HuH-7.5 (cell line): ENCODE measurements at regions not wholly inside any gene's neighbourhood (a gene's known extent, or its start where the extent isn't known, plus 50 kb on each side); places are given as distances from the start of the nearest gene placed in this dataset.

Experiments
- DNase-seq: peaks from one replicate; pipeline ENCODE4 v3.0.0; 2011; ENCODE audit warnings: low spot score

- DNase-seq, result no peak
Measured at GRCh38 chr2:5751873-5752482, 59.8 kb downstream of the SOX11 start.

DNA sequence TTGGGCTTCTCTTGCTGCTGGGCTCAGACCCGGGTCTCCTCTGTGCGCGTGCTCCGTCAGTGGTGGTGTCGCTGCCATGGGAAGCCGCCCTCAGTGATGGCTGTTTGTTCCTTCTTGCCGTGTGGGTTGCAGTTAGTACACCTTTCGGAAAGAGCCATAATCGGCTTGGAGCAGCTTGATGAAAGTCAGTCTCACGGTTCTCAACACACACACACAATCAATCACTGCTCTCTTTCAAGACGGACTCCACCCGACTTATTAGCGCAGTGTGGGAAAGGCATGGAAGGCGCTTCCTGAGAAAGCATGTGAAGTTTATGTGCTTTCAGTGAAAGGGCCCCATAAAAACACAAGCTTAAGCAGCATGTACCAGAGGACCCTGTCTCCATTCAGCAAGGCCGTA is 64.1 kb downstream of the SOX11 start:
- DNase-seq, result no peak

GRCh38 chr2:5758346-5758745 is 66.2 kb downstream of the SOX11 start:
- DNase-seq, result no peak

- no peak for DNase-seq
Measured at GRCh38 chr2:5759949-5760348, 67.8 kb downstream of the SOX11 start.

GRCh38 chr2:5763531-5763930 is 71.3 kb downstream of the SOX11 start:
- DNase-seq, result no peak

GRCh38 chr2:5764041-5764440 is 71.9 kb downstream of the SOX11 start:
- no peak for DNase-seq

- no peak for DNase-seq
Measured at GRCh38 chr2:5766056-5766455, 73.9 kb downstream of the SOX11 start.

DNA sequence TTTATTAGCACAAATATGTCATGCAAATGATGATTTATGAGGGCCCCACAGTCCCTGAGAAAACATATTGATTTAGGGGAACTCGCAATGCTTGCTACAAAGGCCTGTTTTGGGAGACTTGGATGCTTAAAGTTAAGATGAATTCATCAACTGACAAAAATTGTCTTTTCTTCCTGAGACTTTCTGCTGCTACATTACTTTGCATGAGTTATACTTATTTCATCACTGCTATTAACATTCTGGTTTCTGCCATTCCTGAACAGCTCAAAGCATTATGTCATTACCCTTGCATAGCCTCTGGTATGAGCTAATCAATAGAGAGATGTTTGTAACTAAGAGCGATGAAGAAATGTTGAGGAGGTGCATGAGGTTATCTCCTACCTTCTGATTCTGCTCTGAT is 74.4 kb downstream of the SOX11 start:
- DNase-seq, result no peak

- no peak for DNase-seq
Measured at GRCh38 chr2:5777131-5777535, 84.9 kb downstream of the SOX11 start.

DNA sequence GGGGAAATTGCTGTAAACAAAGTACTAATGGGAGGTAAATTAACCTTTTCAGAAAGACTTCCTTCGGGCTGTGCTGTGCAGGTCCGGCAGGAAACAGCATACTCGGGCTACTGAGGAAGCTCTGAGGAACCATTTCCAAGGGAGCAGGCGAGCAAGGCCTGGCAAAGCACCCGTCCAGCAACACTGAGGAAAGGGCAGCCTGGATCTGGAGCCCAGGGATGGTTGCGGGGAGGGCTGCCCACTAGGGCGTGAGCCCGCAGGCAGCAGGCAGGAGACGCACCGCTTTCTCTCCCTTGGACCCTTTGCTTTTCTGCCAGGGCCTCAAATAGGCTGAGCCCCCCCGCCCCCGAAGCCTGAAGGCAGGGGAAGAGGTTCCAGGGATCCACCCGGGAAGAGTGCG is 89.5 kb downstream of the SOX11 start:
- DNase-seq, result no peak

- no peak for DNase-seq
Measured at GRCh38 chr2:5782103-5782502, 89.9 kb downstream of the SOX11 start.

DNA sequence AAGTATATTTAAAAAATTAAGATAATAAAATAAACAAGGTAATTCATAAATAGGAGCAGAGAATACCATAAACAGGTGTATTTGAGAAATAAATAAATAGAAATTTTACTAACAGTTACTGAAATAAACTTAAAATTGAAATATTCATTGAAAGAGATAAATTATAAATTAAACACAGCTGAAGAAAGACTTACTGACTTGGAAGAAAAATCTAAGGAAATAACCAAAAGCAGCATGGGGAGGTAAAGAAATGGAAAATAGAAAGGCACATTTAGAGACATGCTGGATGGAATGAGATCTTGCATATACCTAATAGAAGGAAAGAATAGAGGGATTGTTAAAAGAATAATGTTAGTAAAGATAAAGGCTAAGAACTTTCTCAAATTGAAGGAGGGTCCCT is 96.3 kb downstream of the SOX11 start:
- no peak for DNase-seq

DNA sequence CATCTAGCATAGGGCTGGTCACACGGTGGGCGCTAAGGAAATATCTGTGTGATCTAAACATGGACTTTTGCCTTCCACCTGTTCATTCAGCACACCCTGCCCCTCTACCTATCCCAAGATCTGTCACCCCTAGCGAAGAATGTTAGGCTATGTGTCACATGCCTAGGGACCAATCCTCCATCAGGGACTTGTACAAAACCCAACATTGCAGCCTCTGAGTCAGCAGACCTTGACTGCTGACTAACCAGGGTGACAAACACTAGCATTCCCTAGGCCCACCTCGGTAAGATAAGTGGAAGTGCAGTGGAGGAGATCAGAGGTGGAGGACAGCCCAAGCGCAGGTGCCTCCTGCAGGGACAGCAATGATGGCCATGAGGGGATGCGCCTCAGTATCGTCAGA is 99.2 kb downstream of the SOX11 start:
- no peak for DNase-seq

DNA sequence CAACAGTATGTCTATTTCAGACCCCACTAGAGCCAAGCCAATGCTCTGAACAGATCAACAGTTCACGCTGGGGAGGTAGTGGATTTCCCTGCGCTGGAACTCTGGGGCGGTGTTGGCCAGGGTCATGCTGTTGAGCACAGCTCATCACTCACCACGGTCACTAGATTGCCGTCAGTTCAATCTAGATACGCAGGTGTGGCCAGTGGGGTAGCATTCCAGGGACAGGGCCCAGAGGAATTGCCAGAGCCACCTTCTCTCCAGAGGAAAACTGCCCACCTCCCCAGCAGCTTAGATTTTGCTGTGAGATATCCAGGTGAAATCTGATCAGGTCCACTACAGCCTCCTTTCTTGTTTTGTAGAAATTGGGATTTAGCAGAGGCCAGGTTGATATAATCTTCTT is 101.8 kb downstream of the SOX11 start:
- DNase-seq, result no peak

- DNase-seq, result no peak
Measured at GRCh38 chr2:5798084-5798483, 105.9 kb downstream of the SOX11 start.

DNA sequence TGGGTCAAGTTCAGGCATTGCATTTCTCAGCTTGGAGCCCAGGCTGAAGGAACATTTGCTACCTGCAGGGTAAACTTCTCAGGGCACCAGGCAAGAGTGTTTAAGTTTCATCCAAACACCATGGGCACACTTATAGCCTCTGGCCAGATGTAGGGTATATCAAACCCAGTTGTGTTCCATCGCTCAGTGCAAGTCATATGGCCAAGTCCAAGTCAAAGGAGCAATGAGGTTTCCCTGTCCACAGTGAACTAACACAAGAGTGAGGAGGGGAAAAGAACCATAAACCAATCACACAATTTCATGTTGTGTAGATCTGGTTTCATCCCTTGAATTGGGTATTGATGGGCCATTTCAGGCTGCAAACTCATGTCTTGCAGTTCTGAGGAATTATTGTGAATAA is 107.2 kb downstream of the SOX11 start:
- DNase-seq, result no peak

GRCh38 chr2:5803547-5803946 is 111.4 kb downstream of the SOX11 start:
- no peak for DNase-seq

GRCh38 chr2:5818961-5819600 is 126.9 kb downstream of the SOX11 start:
- no peak for DNase-seq

DNA sequence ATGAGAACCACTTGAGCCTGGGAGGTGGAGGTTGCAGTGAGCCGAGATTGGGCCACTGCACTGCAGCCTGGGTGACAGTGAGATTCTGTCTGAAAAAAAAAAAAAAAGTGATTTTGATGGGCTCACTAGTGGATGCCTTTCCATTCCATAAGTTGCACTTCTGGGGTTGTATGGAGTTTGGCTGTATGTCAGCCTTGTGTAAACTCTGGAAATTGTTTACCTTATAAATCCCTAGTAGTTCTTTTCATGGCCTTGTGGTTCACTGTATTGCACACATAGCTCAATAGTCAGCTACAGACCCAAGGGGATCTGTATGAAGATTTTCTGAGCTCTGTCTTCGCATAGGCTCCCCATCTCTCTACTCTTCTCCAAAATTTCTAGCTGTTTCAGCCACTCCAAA is 131.9 kb downstream of the SOX11 start:
- DNase-seq, result no peak

DNA sequence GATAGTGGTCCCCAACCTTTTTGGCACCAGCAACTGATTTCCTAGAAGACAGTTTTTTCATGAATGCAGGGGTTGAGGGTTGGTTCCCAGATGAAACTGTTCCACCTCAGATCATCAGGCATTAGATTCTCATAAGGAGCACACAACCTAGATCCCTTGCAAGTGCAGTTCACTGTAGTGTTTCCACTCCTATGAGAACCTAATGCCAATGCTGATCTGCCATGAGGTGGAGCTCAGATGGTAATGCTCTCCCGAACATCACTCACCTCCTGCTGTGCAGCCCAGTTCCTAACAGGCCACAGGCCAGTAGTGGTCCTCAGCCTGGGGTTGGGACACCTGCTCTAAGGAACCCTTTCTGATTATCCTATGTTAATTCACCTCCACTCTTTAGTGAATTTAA is 133.5 kb downstream of the SOX11 start:
- DNase-seq, result no peak

GRCh38 chr2:5826979-5827655 is 134.9 kb downstream of the SOX11 start:
- no peak for DNase-seq

GRCh38 chr2:5834501-5834900 is 142.3 kb downstream of the SOX11 start:
- DNase-seq, result no peak

GRCh38 chr2:5839550-5839949 is 147.4 kb downstream of the SOX11 start:
- DNase-seq, result no peak

GRCh38 chr2:5841126-5841525 is 148.9 kb downstream of the SOX11 start:
- DNase-seq, result no peak
